ENCODE measurements at regions not wholly inside any gene's neighbourhood (a gene's known extent, or its start where the extent isn't known, plus 50 kb on each side); places are given as distances from the start of the nearest gene placed in this dataset.

DNA sequence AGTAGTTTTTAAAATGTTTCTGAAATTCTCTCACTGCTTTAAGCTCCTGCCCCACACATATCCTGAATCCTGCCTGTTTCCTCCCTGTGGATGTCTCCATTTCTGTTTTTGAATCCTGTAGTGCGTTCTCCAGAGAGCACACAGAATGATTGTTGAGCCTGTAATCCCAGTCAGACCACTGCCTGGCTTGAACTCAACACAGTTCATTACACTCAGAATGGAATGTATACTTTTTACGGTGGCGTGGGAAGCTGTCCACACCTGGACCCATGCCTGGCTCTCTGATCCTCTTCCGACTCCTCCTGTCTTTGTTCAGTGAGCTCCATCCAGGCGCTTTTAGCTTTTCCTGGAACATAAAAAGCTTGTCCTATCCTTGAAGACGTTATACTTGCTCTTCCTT is 1217.0 kb upstream of the PRKX start:
- no peaks in the 10 kb centered on the region for H3K27me3 ChIP-seq (replicated peaks; ENCODE audit: control insufficient read depth, insufficient read depth, low read length)
- Mint-ChIP-seq H3K4me3 (ENCODE audit: unreplicated experiment) (no peak overlapping the region), H3K4me1 (ENCODE audit: low read depth, unreplicated experiment) (no peaks in the 10 kb centered on the region), H3K36me3 (ENCODE audit: insufficient read depth, unreplicated experiment) (no peaks in the 10 kb centered on the region), H3K27ac (ENCODE audit: unreplicated experiment) (no peak overlapping the region), H3K9me3 (ENCODE audit: unreplicated experiment) (no peaks in the 10 kb centered on the region), H3K27me3 (ENCODE audit: insufficient read depth, unreplicated experiment) (no peaks in the 10 kb centered on the region)
- no peak overlapping the region for H3K4me3 ChIP-seq (ENCODE audit: low read depth, low read length)
- intact Hi-C loops (cut with micrococcal nuclease; ENCODE audit: unreplicated experiment), result no loop called here
- no peak for DNase-seq
- no peaks in the 10 kb centered on the region for H3K4me1 ChIP-seq
- no peak for TF ChIP-seq CTCF (IDR thresholded peaks at IDR 0.05; ENCODE audit: insufficient read depth in 1 of 2, low read depth in 1 of 2, low read length in 1 of 2, severe bottlenecking in 1 of 2, unreplicated experiment in 1 of 2)
- H3K36me3 ChIP-seq (ENCODE audit: control insufficient read depth, insufficient read depth, low read length), result no peaks in the 10 kb centered on the region
- BruUV-seq (replicated peaks), result no TSS peak
- H3K9me3 ChIP-seq, result no peaks in the 10 kb centered on the region
- ChIA-PET POLR2A (no interaction called here), CTCF (no interaction called here)

DNA sequence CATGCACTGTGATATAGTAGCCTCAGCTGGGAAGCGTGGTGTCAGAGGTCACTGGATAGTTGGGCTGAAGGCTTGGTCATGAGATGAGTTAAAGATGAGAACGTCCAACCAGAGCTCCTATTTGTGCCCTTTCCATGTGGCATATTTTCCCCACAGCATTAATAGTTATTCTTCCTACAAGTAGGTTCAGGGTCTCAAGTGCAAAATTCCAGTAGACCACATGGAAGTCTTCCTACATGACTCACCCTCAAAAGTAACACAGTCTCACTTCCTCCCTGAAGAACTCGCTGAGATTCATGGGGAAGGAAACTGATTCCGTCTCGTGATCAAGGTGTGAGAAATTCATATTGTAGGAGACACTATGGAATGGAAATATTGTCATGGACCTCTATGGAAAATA is 1212.5 kb upstream of the PRKX start:
- Mint-ChIP-seq H3K4me1 (ENCODE audit: low read depth, unreplicated experiment) (no peaks in the 10 kb centered on the region), H3K27me3 (ENCODE audit: insufficient read depth, unreplicated experiment) (no peaks in the 10 kb centered on the region), H3K9me3 (ENCODE audit: unreplicated experiment) (peaks cover 4% of the 10 kb centered on the region), H3K4me3 (ENCODE audit: unreplicated experiment) (no peak overlapping the region), H3K36me3 (ENCODE audit: insufficient read depth, unreplicated experiment) (no peaks in the 10 kb centered on the region), H3K27ac (ENCODE audit: unreplicated experiment) (no peak overlapping the region)
- Histone ChIP-seq H3K4me3 (ENCODE audit: low read depth, low read length) (no peak overlapping the region), H3K9me3 (no peaks in the 10 kb centered on the region), H3K36me3 (ENCODE audit: control insufficient read depth, insufficient read depth, low read length) (no peaks in the 10 kb centered on the region), H3K4me1 (no peaks in the 10 kb centered on the region), H3K27me3 (replicated peaks; ENCODE audit: control insufficient read depth, insufficient read depth, low read length) (no peaks in the 10 kb centered on the region)
- DNase-seq, result no peak
- TF ChIP-seq CTCF (IDR thresholded peaks at IDR 0.05; ENCODE audit: insufficient read depth in 1 of 2, low read depth in 1 of 2, low read length in 1 of 2, severe bottlenecking in 1 of 2, unreplicated experiment in 1 of 2), result no peak
- intact Hi-C loops (cut with micrococcal nuclease; ENCODE audit: unreplicated experiment), result no loop called here
- BruUV-seq (replicated peaks), result no TSS peak
- ChIA-PET CTCF (no interaction called here), POLR2A (no interaction called here)

DNA sequence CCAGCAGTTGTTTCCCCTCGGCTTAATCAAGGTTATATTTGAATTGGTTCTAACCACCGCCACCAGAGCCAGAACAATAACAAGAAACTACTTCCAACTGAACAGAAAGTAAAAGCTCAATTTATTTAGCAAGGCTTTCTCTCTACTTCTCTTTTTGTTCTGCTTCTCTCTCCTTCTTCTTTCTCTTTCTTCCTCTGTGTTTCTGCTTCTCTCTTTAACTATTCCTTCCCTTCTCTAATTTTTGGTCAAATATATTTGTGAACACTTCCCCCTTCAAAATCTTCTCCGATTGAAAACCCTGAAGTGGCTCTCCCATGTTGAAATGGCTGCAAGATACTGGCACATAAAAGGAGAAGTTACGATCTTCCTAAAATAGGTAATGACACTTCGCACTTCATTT is 1195.9 kb upstream of the PRKX start:
- Mint-ChIP-seq H3K27me3 (ENCODE audit: insufficient read depth, unreplicated experiment) (peaks cover 2% of the 10 kb centered on the region), H3K36me3 (ENCODE audit: insufficient read depth, unreplicated experiment) (no peaks in the 10 kb centered on the region), H3K4me1 (ENCODE audit: low read depth, unreplicated experiment) (no peaks in the 10 kb centered on the region), H3K9me3 (ENCODE audit: unreplicated experiment) (peaks cover 19% of the 10 kb centered on the region), H3K4me3 (ENCODE audit: unreplicated experiment) (no peak overlapping the region), H3K27ac (ENCODE audit: unreplicated experiment) (no peak overlapping the region)
- POLR2A ChIA-PET, result no interaction called here
- no TSS peak for BruUV-seq (replicated peaks)
- no peaks in the 10 kb centered on the region for H3K36me3 ChIP-seq (ENCODE audit: control insufficient read depth, insufficient read depth, low read length)
- no peak for TF ChIP-seq CTCF (IDR thresholded peaks at IDR 0.05; ENCODE audit: insufficient read depth in 1 of 2, low read depth in 1 of 2, low read length in 1 of 2, severe bottlenecking in 1 of 2, unreplicated experiment in 1 of 2)
- H3K4me1 ChIP-seq, result no peaks in the 10 kb centered on the region
- H3K27me3 ChIP-seq (replicated peaks; ENCODE audit: control insufficient read depth, insufficient read depth, low read length), result no peaks in the 10 kb centered on the region
- DNase-seq, result no peak
- intact Hi-C loops (cut with micrococcal nuclease; ENCODE audit: unreplicated experiment), result no loop called here
- CTCF ChIA-PET, result no interaction called here
- H3K4me3 ChIP-seq (ENCODE audit: low read depth, low read length), result no peak overlapping the region
- H3K9me3 ChIP-seq, result no peaks in the 10 kb centered on the region
